NT2/D1 (cell line): ENCODE measurements at regions not wholly inside any gene's neighbourhood (a gene's known extent, or its start where the extent isn't known, plus 50 kb on each side); places are given as distances from the start of the nearest gene placed in this dataset.

Source experiments
- DNase-seq: peaks from one replicate; pipeline ENCODE4 v3.0.0-alpha.2; 2011; ENCODE audit warnings: low read depth, low spot score
- H3K27me3 ChIP-seq: 2 replicates; pipeline ENCODE4 v1.6.0; 2011; ENCODE audit warnings: mild to moderate bottlenecking; ENCODE audit not compliant: insufficient read length, insufficient read depth
- H3K36me3 ChIP-seq: 2 replicates; pipeline ENCODE4 v1.6.1; 2011; ENCODE audit warnings: mild to moderate bottlenecking, low read length, mixed read lengths; ENCODE audit not compliant: insufficient read depth, insufficient read length
- H3K4me1 ChIP-seq: 2 replicates; pipeline ENCODE4 v1.5.1; 2011; ENCODE audit not compliant: insufficient read depth, insufficient read length
- H3K4me3 ChIP-seq: 2 replicates; pipeline ENCODE4 v1.5.1; 2011; ENCODE audit warnings: low read depth; ENCODE audit not compliant: insufficient read length
- H3K9ac ChIP-seq: 2 replicates; pipeline ENCODE4 v1.6.0; 2011; ENCODE audit warnings: low read depth; ENCODE audit not compliant: insufficient read length
- H3K9me3 ChIP-seq: 2 replicates; pipeline ENCODE4 v1.5.1; 2011; ENCODE audit warnings: mild to moderate bottlenecking, low read length; ENCODE audit not compliant: insufficient read depth
- SUZ12 ChIP-seq: IDR thresholded peaks from 2 replicates; pipeline ENCODE4 v1.6.1; 2011; ENCODE audit not compliant: insufficient read length, insufficient read depth; ENCODE audit errors: extremely low read depth
- YY1 ChIP-seq: IDR thresholded peaks from 2 replicates; pipeline ENCODE4 v1.6.1; 2011; ENCODE audit not compliant: insufficient read length, insufficient read depth
- ZNF274 ChIP-seq: IDR thresholded peaks from 2 replicates; pipeline ENCODE4 v1.6.1; 2011; ENCODE audit warnings: mild to moderate bottlenecking, low read depth, low read length

DNA sequence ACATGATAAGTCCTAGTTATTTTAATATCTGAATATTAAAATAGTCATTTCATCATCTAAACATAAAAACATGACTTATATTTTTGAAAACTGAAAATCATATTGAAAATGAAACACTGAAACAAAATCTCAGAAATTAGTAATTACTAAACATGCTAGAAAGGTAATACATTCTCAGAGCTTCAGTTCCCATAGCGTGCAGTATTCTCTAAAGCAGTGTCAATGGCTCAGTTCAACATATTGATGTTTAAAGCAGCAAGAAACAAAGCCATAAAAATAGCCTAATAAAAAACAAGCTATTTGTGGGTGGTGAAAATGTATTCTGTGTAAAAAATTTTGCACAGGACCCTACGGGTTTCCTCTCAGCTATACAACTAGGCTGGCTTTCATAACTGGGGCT is 1337.4 kb downstream of the FSCB start:
- Histone ChIP-seq H3K9me3 (no peaks in the 10 kb centered on the region), H3K9ac (no peak overlapping the region), H3K4me3 (no peak overlapping the region), H3K27me3 (no peaks in the 10 kb centered on the region), H3K4me1 (no peaks in the 10 kb centered on the region), H3K36me3 (no peaks in the 10 kb centered on the region)
- no peak for TF ChIP-seq SUZ12
- no peak for TF ChIP-seq YY1
- TF ChIP-seq ZNF274, result no peak
- DNase-seq, result no peak

DNA sequence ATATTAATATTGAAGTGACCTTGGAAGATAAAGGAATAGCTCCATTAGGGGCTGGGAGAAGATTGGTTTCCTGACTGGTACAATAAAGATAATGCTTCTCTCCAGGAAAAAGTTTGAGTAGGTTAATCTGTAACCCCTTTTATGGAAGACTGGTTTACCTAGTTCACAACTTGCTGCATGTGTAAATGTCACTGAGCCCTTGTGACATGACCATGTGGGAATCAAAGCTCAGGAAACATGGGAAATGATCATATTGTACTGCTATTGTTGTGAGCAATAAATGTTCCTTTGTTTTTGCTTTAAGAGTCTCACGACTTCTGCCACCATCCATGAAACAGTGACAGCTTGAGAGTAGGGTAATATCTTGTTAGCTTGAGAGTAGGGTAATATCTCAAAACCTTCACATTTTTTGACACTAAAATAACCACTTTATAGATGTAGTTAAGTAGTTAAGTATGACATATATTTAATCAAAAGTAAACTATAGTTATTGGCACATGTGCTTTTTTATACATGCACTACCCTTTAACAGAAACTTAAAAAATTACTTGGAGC is 1338.6 kb downstream of the FSCB start:
- H3K36me3 ChIP-seq, result no peaks in the 10 kb centered on the region
- TF ChIP-seq SUZ12, result no peak
- no peak for TF ChIP-seq ZNF274
- TF ChIP-seq YY1, result no peak
- H3K4me1 ChIP-seq, result no peaks in the 10 kb centered on the region
- H3K9ac ChIP-seq, result no peak overlapping the region
- H3K9me3 ChIP-seq, result no peaks in the 10 kb centered on the region
- no peak overlapping the region for H3K4me3 ChIP-seq
- no peaks in the 10 kb centered on the region for H3K27me3 ChIP-seq
- DNase-seq, result no peak

DNA sequence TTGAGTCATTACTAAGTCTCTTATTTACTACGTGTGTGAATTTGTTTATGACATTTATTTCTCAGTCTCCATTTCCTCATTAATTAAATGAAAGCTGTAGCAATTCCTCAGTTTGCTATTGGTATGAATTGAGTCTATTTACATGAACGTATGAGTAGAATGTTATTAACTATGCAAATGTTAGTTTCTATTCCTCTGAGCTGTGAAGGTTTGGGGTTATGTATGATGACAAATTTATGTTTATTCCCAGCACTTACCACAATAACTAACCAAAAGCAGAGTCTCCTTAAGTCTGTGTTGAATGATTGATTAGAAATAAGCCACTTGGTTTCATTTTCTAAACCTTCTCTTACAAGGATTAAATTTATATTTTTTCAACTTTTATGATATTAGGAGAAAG is 1340.9 kb downstream of the FSCB start:
- Histone ChIP-seq H3K9me3 (no peaks in the 10 kb centered on the region), H3K27me3 (no peaks in the 10 kb centered on the region), H3K9ac (no peak overlapping the region), H3K4me1 (no peaks in the 10 kb centered on the region), H3K4me3 (no peak overlapping the region), H3K36me3 (no peaks in the 10 kb centered on the region)
- no peak for DNase-seq
- TF ChIP-seq SUZ12 (no peak), YY1 (no peak), ZNF274 (no peak)

DNA sequence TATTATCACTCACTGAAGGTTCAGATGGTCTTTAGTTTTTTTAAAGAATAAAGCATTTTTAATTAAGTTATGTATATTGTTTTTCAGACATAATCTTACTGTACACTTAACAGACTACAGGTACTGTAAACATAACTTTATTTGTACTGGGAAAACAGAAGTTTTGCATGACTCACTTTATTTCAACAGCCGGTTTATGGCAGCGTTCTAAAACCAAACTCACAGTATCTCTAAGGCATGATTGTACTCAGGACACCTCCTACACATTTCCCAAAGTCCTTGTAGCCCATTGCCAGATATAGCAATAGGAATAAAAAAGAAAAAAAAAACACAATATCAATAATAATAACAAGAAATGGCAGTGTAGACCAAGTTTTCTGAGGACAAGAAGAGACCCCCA is 1341.4 kb downstream of the FSCB start:
- Histone ChIP-seq H3K9ac (no peak overlapping the region), H3K36me3 (no peaks in the 10 kb centered on the region), H3K9me3 (no peaks in the 10 kb centered on the region), H3K4me3 (no peak overlapping the region), H3K4me1 (no peaks in the 10 kb centered on the region), H3K27me3 (no peaks in the 10 kb centered on the region)
- TF ChIP-seq YY1 (no peak), SUZ12 (no peak), ZNF274 (no peak)
- no peak for DNase-seq

DNA sequence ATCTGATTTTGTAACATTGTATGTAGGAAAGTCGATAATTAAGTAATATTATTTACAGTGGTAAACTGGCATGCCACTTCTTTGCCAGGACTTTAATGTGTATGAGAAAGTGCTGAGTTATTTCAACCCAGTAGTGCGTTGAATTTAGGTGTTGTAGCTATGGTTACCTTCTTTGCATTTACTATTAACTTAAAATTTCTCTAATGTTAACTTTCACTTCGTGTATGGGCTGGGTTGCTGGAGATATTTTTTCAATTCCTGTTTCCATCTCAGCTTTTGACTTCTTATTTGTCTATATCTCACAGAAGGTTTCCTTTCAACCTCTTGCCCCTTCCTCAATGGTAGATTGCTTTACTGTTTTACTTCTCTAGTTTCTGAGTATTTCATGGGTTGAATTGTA is 1345.6 kb downstream of the FSCB start:
- Histone ChIP-seq H3K9me3 (no peaks in the 10 kb centered on the region), H3K9ac (no peak overlapping the region), H3K36me3 (no peaks in the 10 kb centered on the region), H3K4me1 (no peaks in the 10 kb centered on the region), H3K4me3 (no peak overlapping the region), H3K27me3 (no peaks in the 10 kb centered on the region)
- TF ChIP-seq ZNF274, result no peak
- TF ChIP-seq SUZ12, result no peak
- no peak for TF ChIP-seq YY1
- no peak for DNase-seq

DNA sequence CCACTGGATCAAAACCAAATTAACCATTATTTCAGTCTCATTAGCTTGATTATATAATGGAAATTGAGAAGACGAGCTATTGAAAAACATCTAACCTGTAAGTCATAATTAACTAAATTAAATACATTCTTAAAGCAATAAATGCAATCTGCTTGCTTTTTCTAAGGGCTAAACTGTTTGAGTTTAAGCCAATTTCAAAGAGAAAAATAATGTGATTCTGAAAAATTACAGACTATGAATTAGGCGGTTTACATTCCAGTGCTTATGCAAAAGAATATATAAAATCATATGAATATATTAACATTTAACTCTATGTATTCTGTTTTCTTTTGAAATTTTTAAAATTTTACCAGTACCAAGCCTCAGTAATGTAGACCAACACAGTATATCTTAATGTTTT is 1349.4 kb downstream of the FSCB start:
- Histone ChIP-seq H3K36me3 (no peaks in the 10 kb centered on the region), H3K9ac (no peak overlapping the region), H3K4me3 (no peak overlapping the region), H3K27me3 (no peaks in the 10 kb centered on the region), H3K4me1 (no peaks in the 10 kb centered on the region), H3K9me3 (no peaks in the 10 kb centered on the region)
- TF ChIP-seq SUZ12, result no peak
- no peak for TF ChIP-seq ZNF274
- no peak for TF ChIP-seq YY1
- DNase-seq, result no peak

DNA sequence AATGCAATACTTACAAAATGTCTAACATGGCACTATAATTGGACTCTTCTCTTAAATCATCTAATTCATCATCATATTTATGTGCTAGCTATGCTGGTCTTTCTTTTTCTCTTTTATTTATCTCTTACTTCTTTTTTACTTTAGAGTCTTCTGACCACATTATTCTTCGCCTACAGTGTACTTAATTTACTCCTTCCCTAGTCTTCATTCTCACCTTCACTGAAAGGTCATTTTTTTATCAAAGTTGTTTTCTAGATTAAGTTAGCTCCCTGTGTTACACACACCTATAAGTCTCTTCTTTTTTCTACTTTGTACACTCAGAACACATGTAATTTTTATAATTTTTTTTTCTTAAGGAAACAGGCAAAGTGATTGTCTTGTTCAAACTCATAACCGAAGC is 1351.2 kb downstream of the FSCB start:
- no peaks in the 10 kb centered on the region for H3K4me1 ChIP-seq
- no peak for DNase-seq
- no peak overlapping the region for H3K4me3 ChIP-seq
- no peaks in the 10 kb centered on the region for H3K9me3 ChIP-seq
- no peak for TF ChIP-seq YY1
- no peak for TF ChIP-seq SUZ12
- TF ChIP-seq ZNF274, result no peak
- H3K36me3 ChIP-seq, result no peaks in the 10 kb centered on the region
- no peaks in the 10 kb centered on the region for H3K27me3 ChIP-seq
- H3K9ac ChIP-seq, result no peak overlapping the region

DNA sequence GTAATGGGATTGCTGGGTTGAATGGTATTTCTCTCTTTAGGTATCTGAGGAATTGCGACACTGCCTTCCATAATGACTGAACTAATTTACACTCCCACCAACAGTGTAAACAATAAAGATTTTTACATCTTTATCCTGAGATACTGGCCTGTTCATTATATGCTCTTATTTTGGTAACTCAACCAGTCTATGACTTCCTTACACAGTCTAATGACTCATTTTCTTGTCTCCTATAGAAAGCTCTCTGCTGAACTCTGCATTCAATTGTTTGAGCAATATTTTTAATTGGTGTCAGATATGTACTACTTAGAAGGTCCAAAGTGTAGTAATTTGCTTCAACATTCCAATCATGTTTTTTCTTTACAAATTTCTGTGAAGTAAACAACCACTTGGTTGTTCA is 1351.8 kb downstream of the FSCB start:
- H3K4me1 ChIP-seq, result no peaks in the 10 kb centered on the region
- no peak overlapping the region for H3K4me3 ChIP-seq
- TF ChIP-seq SUZ12, result no peak
- TF ChIP-seq ZNF274, result no peak
- no peak for TF ChIP-seq YY1
- no peak overlapping the region for H3K9ac ChIP-seq
- no peaks in the 10 kb centered on the region for H3K27me3 ChIP-seq
- no peaks in the 10 kb centered on the region for H3K36me3 ChIP-seq
- H3K9me3 ChIP-seq, result no peaks in the 10 kb centered on the region
- DNase-seq, result no peak
